ENCODE measurements at regions not wholly inside any gene's neighbourhood (a gene's known extent, or its start where the extent isn't known, plus 50 kb on each side); places are given as distances from the start of the nearest gene placed in this dataset.
"Not testable (repeated sequence)": the region's sequence is repeated elsewhere in the genome, so short reads cannot be mapped to it uniquely, and the experiment has no call there.

DNA sequence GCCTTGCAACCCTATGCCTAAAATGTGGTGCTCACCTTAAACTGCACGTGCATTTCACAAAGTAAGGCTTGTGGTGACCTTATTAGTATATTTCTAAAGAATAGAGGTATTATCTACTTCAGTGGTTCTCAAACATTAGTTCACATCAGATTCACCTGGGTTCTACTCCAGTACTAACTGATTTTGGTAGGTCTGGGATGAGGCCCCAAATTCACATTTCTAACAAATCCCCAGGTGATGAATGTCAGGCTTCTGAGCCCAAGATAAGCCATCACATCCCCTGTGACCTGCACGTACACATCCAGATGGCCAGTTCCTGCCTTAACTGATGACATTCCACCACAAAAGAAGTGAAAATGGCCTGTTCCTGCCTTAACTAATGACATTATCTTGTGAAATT is 329.1 kb upstream of the KCNMB2 start:
- H3K9me3 Mint-ChIP-seq; H3K27ac Mint-ChIP-seq; H3K36me3 Mint-ChIP-seq (ENCODE audit: low read depth); H3K27me3 Mint-ChIP-seq (ENCODE audit: low read depth); H3K4me3 Mint-ChIP-seq; H3K4me1 Mint-ChIP-seq (ENCODE audit: low read depth): not testable (repeated sequence)

DNA sequence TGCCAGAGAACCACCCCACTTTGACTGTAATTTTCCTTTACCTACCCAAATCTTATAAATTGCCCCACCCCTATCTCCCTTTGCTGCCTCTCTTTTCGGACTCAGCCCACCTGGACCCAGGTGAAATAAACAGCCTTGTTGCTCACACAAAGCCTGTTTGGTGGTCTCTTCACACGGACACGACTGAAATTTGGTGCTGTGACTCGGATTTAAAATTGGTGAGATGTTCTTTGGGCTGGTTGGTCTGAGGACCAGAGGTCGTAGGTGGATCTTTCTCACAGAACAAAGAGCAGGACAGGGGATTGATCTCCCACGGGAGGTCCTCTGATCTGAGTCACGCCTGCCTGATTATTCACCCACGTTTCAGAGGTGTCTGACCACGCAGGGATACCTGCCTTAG is 328.6 kb upstream of the KCNMB2 start:
- H3K4me1 Mint-ChIP-seq (ENCODE audit: low read depth); H3K36me3 Mint-ChIP-seq (ENCODE audit: low read depth); H3K9me3 Mint-ChIP-seq; H3K4me3 Mint-ChIP-seq; H3K27me3 Mint-ChIP-seq (ENCODE audit: low read depth); H3K27ac Mint-ChIP-seq: not testable (repeated sequence)

DNA sequence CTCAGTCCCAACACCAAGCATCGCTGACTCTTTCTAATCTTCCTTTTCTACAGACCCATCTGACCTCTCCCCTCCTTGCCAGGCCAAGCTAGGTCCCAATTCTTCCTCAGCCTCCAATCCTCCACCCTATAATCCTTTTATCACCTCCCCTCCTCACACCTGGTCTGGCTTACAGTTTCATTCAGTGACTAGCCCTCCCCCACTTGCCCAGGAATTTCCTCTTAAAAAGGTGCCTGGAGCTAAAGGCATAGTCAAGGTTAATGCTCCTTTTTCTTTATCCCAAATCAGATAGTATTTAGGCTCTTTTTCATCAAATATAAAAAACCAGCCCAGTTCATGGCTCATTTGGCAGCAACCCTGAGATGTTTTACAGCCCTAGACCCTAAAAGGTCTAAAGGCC is 327.1 kb upstream of the KCNMB2 start:
- H3K27ac Mint-ChIP-seq; H3K4me1 Mint-ChIP-seq (ENCODE audit: low read depth); H3K27me3 Mint-ChIP-seq (ENCODE audit: low read depth); H3K36me3 Mint-ChIP-seq (ENCODE audit: low read depth); H3K9me3 Mint-ChIP-seq; H3K4me3 Mint-ChIP-seq: not testable (repeated sequence)

DNA sequence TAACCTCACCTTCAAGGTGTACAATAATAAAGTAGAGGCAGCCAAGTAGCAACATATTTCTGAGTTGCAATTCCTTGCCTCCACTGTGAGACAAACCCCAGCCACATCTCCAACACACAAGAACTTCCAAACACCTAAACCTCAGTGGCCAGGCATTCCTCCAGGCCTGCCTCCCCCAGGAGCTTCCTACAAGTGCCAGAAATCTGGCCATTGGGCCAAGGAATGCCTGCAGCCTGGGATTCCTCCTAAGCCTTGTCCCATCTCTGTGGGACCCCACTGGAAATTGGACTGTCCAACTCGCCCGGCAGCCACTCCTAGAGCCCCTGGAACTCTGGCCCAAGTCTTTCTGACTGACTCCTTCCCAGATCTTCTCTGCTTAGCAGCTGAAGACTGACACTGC is 326.6 kb upstream of the KCNMB2 start:
- not testable (repeated sequence) for H3K27ac Mint-ChIP-seq; H3K4me1 Mint-ChIP-seq (ENCODE audit: low read depth); H3K27me3 Mint-ChIP-seq (ENCODE audit: low read depth); H3K36me3 Mint-ChIP-seq (ENCODE audit: low read depth); H3K4me3 Mint-ChIP-seq; H3K9me3 Mint-ChIP-seq

DNA sequence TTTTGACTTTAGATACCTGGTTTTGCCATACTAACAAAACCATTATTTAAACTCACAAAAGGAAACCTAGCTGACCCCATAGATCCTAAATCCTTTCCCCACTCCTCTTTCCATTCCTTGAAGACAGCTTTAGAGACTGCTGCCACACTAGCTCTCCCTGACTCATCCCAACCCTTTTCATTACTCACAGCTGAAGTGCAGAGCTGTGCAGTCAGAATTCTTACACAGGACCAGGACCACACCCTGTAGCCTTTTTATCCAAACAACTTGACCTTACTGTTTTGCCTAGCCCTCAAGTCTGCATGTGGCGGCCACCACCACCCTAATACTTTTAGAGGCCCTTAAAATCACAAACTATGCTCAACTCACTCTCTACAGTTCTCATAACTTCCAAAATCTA is 325.1 kb upstream of the KCNMB2 start:
- H3K4me3 Mint-ChIP-seq; H3K36me3 Mint-ChIP-seq (ENCODE audit: low read depth); H3K27ac Mint-ChIP-seq; H3K4me1 Mint-ChIP-seq (ENCODE audit: low read depth); H3K27me3 Mint-ChIP-seq (ENCODE audit: low read depth); H3K9me3 Mint-ChIP-seq: not testable (repeated sequence)

DNA sequence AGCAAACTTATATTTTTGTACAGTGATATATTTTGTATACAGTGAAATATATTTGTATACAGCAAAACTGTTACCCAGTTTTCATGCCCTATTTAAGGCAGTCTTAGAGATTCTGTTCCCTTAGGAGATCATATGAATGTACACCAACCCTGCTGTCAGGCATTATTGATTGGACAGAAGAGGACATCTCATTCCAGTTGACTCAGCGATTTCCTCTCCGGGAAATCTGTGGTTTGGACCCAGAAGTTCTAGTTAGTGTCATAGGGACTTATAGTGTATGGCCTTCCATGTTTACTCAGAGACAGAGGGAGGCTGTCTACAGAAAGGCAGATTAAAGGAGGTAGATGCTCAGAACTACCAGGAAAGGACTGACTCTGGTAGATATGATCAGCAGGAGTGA is 318.8 kb upstream of the KCNMB2 start:
- H3K4me3 Mint-ChIP-seq, result no peak overlapping the region
- H3K27me3 Mint-ChIP-seq (ENCODE audit: low read depth), result no peaks in the 10 kb centered on the region
- peaks cover 7% of the 10 kb centered on the region for H3K9me3 Mint-ChIP-seq
- H3K4me1 Mint-ChIP-seq (ENCODE audit: low read depth), result no peaks in the 10 kb centered on the region
- H3K36me3 Mint-ChIP-seq (ENCODE audit: low read depth), result no peaks in the 10 kb centered on the region
- no peak overlapping the region for H3K27ac Mint-ChIP-seq

DNA sequence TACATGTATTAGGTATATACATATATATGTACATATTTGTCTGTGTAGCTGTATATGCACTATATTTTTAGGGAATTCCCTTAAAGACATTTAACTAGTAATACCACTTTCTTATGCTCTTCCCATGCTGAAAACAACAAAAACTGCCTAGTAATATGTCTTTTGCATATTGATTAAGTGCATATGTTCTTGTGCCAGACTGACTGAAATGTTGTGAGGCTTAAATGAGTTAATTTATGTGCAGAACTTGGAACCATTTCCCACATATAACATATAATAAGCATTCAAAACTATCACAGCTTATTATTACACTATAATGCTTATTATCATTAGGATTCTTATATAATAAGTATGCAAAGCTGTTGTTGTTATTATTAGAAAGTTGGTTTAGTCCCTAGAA is 318.0 kb upstream of the KCNMB2 start:
- H3K4me3 Mint-ChIP-seq, result no peak overlapping the region
- no peaks in the 10 kb centered on the region for H3K27me3 Mint-ChIP-seq (ENCODE audit: low read depth)
- no peaks in the 10 kb centered on the region for H3K36me3 Mint-ChIP-seq (ENCODE audit: low read depth)
- H3K9me3 Mint-ChIP-seq, result peaks cover 7% of the 10 kb centered on the region
- H3K4me1 Mint-ChIP-seq (ENCODE audit: low read depth), result no peaks in the 10 kb centered on the region
- no peak overlapping the region for H3K27ac Mint-ChIP-seq

DNA sequence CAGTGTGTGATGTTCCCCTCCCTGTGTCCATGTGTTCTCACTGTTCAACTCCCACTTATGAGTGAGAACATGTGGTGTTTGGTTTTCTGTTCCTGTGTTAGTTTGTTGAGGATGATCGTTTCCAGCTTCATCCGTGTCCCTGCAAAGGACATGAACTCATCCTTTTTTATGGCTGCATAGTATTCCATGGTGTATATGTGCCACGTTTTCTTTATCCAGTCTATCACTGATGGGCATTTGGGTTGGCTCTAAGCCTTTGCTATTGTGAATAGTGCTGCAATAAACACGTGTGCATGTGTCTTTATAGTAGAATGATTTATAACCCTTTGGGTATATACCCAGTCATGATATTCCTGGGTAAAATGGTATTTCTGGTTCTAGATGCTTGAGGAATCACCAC is 316.6 kb upstream of the KCNMB2 start:
- not testable (repeated sequence) for H3K27ac Mint-ChIP-seq; H3K4me1 Mint-ChIP-seq (ENCODE audit: low read depth); H3K4me3 Mint-ChIP-seq; H3K36me3 Mint-ChIP-seq (ENCODE audit: low read depth); H3K27me3 Mint-ChIP-seq (ENCODE audit: low read depth); H3K9me3 Mint-ChIP-seq

DNA sequence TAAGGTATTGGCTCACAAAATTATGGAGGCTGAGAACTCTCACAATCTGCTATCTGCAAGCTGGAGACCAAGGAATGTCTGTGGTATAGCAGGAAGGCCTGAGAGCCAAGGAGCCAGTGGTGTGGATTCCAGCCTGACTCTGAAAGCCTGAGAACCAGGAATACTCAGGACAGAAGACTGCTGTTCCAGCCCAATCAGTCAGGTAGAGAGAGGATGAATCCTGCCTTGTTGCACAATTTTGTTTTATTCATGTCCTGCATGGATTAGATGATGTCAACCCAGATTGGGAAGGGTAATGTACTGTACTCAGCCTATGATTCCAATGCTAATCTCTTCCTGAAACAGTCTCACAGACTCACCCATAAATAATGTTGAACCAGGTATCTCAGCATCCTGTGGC is 312.4 kb upstream of the KCNMB2 start:
- H3K27ac Mint-ChIP-seq, result no peak overlapping the region
- no peaks in the 10 kb centered on the region for H3K27me3 Mint-ChIP-seq (ENCODE audit: low read depth)

DNA sequence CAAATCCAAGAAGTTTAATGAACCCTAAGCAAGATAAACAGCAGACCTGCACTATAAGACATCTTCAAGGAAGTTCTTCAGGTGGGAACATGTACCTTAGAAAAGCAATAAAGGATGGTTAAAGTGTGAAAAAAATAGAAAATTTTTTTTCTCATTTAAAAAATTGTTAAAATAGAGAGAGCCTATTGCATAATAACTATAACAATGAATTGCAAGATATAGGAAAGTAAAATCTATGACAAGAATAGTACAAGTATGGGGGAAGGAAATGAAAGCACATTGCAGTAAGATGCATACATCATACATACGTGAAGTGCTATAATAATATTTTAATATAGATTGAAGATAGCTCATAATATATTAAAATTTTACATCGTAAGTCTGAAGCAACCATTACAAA is 310.1 kb upstream of the KCNMB2 start:
- Mint-ChIP-seq H3K36me3 (ENCODE audit: low read depth) (no peaks in the 10 kb centered on the region), H3K4me1 (ENCODE audit: low read depth) (no peaks in the 10 kb centered on the region), H3K9me3 (no peaks in the 10 kb centered on the region), H3K4me3 (no peak overlapping the region), H3K27me3 (ENCODE audit: low read depth) (no peaks in the 10 kb centered on the region), H3K27ac (no peak overlapping the region)

More for the DNA sequence above, 312.4 kb upstream of the KCNMB2 start:
- Mint-ChIP-seq H3K36me3 (ENCODE audit: low read depth) (no peaks in the 10 kb centered on the region), H3K4me3 (no peak overlapping the region), H3K4me1 (ENCODE audit: low read depth) (no peaks in the 10 kb centered on the region), H3K9me3 (peaks cover 3% of the 10 kb centered on the region)

DNA sequence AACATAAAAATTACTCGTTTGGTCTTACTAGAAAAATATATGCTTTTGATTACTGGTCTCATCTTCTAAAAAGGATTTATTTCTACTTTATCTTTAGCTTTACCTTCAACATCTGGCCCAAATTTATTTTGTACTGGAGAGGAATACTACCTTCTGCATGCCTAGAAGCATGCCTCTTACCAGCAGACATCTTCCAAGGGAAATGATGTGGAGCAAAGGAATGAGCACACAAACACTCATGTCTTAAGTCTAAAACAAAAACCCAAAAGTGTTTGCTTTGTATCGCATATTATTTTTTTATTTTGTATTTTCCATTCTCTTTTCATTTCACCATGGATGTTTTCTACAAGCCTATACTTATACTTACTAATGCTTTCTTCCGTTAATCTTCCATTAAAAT is 304.6 kb upstream of the KCNMB2 start:
- Mint-ChIP-seq H3K27ac (no peak overlapping the region), H3K4me3 (no peak overlapping the region), H3K4me1 (ENCODE audit: low read depth) (no peaks in the 10 kb centered on the region), H3K9me3 (no peaks in the 10 kb centered on the region), H3K27me3 (ENCODE audit: low read depth) (no peaks in the 10 kb centered on the region), H3K36me3 (ENCODE audit: low read depth) (no peaks in the 10 kb centered on the region)

DNA sequence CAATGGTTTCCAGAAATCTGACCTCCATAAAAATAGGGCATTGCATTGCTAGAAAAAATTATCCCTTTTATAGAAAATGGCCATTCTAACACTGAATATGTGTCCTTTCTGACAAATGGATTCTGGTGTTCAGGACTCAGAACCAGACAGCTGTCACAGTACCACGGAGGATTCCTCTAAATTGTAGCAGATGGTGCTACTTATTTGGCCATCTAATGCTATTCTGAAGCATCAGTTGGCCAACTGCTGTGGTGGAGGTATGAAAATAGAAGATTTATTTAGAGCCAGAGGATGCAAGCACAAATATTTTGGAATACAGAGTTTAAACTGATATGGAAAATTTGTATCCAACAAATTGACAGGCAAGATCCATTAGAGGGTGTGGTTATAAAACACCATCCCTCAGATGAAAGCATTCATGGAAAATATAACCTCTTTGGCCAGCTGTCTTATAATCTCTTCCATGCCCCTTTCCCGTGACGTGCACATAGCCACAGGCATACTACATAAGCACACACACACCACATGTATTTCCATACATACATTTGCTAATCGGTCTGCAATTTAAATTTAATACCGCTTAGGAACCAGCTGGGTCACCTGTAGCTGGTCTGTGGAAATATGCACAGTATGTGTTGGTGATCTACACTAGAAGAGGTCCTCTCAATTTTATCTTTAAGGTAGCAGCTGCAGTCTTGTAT is 302.7 kb upstream of the KCNMB2 start:
- H3K4me3 Mint-ChIP-seq, result no peak overlapping the region

DNA sequence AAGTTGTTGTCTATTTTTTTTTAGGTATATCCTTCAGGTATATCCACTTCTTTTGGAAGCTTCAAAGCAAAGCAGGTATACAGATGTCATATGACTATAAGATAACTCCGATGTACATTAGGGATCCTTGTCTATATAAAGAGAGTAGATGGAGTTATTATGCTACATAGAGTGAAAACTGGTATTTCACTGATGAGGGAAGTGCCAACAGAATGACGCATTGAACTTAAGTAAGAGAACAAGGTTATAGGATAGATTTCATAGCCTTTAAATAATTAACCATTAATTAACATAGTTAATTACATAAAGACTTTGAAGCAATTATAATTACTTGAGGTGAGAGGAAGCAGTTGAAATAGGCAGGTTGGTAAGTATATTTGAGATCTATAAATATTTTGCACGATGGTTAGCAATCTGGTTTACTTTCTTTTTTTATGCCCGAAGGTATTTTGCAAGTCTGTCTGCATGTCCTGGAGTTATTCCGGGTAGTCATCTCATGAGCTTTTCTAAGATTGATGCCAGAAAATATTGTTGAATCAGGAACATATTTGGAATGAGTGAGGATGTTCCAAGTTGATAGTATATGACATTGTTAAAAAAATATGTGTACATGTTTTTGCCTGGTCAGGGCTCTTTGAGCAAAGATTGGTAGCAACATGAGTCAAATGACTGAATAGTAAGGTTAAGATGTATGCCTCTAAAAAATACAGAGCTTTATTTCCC is 299.5 kb upstream of the KCNMB2 start:
- H3K4me1 Mint-ChIP-seq (ENCODE audit: low read depth), result no peaks in the 10 kb centered on the region
- H3K9me3 Mint-ChIP-seq, result no peaks in the 10 kb centered on the region
- H3K27ac Mint-ChIP-seq, result no peak overlapping the region
- H3K27me3 Mint-ChIP-seq (ENCODE audit: low read depth), result no peaks in the 10 kb centered on the region
- no peaks in the 10 kb centered on the region for H3K36me3 Mint-ChIP-seq (ENCODE audit: low read depth)
- H3K4me3 Mint-ChIP-seq, result no peak overlapping the region

More for the DNA sequence above, 302.7 kb upstream of the KCNMB2 start:
- no peaks in the 10 kb centered on the region for H3K4me1 Mint-ChIP-seq (ENCODE audit: low read depth)
- no peak overlapping the region for H3K27ac Mint-ChIP-seq
- no peaks in the 10 kb centered on the region for H3K9me3 Mint-ChIP-seq
- H3K27me3 Mint-ChIP-seq (ENCODE audit: low read depth), result no peaks in the 10 kb centered on the region
- no peaks in the 10 kb centered on the region for H3K36me3 Mint-ChIP-seq (ENCODE audit: low read depth)

DNA sequence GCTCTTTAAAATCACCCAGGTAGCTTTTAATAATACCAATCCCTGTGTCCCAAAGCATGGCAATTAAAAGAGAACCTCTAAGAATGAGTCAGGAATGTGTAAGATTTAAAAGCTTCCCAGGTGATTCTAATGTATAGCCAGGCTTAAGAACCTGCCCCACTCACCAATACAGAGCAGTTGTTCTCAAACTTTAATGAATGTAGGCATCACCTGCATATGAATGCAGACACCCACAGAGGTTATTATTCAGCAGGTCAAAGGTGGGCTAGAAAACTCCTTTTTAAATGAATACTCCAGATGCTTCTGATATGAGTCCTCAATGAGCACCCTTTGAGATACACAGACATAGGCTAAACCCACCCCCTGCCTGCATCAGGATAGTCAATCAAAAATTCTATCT is 298.1 kb upstream of the KCNMB2 start:
- Mint-ChIP-seq H3K36me3 (ENCODE audit: low read depth) (no peaks in the 10 kb centered on the region), H3K4me3 (no peak overlapping the region), H3K4me1 (ENCODE audit: low read depth) (no peaks in the 10 kb centered on the region), H3K9me3 (no peaks in the 10 kb centered on the region), H3K27ac (no peak overlapping the region), H3K27me3 (ENCODE audit: low read depth) (no peaks in the 10 kb centered on the region)

DNA sequence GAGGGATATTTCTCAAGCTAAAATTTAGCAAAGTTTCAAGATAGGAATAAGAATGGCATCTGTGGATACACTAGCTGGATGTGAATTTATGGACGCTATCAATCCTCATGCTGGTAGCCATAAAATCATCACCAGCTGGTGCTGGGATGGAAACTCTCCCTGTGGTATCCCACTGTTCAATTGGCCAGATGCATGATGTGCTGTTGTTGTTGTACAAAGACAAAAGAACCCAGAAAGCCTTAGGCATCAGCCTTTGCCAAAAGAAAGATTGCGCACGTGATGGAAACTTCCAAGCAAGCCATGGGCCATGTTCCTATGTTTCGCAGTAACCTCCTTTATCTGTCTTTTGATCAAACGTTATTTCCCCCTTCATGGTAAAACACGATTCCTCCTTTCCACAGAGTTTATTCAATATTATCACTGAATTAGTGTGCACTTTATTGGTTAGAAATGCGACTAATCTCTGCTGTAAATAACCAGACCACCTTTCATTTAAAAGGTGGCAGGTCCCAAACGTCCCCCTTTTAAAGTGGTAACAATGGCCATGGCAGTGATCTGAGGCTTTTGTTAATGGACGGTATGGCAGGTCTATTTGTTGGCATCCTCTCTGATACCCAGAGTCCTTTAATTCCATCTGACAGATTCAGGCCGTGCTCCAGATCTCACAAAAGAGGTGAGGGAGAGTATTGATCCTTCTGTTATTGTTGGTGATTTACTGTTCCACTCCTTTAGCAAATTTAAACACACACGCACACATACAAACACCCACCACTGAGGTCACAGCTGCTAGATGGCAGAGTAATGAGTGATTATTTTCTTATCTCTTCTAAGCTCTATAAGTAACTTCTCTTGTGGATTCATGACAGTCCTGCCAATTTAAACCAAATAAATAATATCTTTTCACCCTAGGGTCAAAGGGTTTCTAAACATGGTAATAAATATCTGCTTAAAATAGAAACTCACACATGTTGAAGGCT is 291.2 kb upstream of the KCNMB2 start:
- no peaks in the 10 kb centered on the region for H3K4me1 Mint-ChIP-seq (ENCODE audit: low read depth)
- no peaks in the 10 kb centered on the region for H3K27me3 Mint-ChIP-seq (ENCODE audit: low read depth)
- H3K27ac Mint-ChIP-seq, result no peak overlapping the region
- H3K4me3 Mint-ChIP-seq, result no peak overlapping the region
- H3K9me3 Mint-ChIP-seq, result no peaks in the 10 kb centered on the region
- H3K36me3 Mint-ChIP-seq (ENCODE audit: low read depth), result no peaks in the 10 kb centered on the region
